DMS114 treated with DMSO at 0.1 percent for 48 hours (cell line): ENCODE measurements at regions not wholly inside any gene's neighbourhood (a gene's known extent, or its start where the extent isn't known, plus 50 kb on each side); places are given as distances from the start of the nearest gene placed in this dataset.
"Not testable (repeated sequence)": the region's sequence is repeated elsewhere in the genome, so short reads cannot be mapped to it uniquely, and the experiment has no call there.

Source experiments
- DNase-seq: peaks from one replicate; lab custom pipeline; 2025; ENCODE audit not compliant: unreplicated experiment; lab: John Stamatoyannopoulos, UW

- no peak for DNase-seq
Observed at GRCh38 chr4:159547645-159548308, 444.9 kb downstream of the RAPGEF2 start.

GRCh38 chr4:159549098-159549518, 446.2 kb downstream of the RAPGEF2 start:
- no peak for DNase-seq

GRCh38 chr4:159551281-159551680, 448.4 kb downstream of the RAPGEF2 start:
- DNase-seq: no peak

- no peak for DNase-seq
Observed at GRCh38 chr4:159552979-159553768, 450.3 kb downstream of the RAPGEF2 start.

- DNase-seq: no peak
Observed at GRCh38 chr4:159555873-159556272, 453.0 kb downstream of the RAPGEF2 start.

- DNase-seq: no peak
Observed at GRCh38 chr4:159562366-159562765, 459.5 kb downstream of the RAPGEF2 start.

GRCh38 chr4:159563257-159563656, 460.4 kb downstream of the RAPGEF2 start:
- no peak for DNase-seq

GRCh38 chr4:159564615-159565014, 461.7 kb downstream of the RAPGEF2 start:
- no peak for DNase-seq

- no peak for DNase-seq
Observed at GRCh38 chr4:159566786-159567185, 463.9 kb downstream of the RAPGEF2 start.

- DNase-seq: no peak
Observed at GRCh38 chr4:159577241-159577640, 474.4 kb downstream of the RAPGEF2 start.

GRCh38 chr4:159582685-159583084, 479.8 kb downstream of the RAPGEF2 start:
- DNase-seq: no peak

GRCh38 chr4:159592898-159593556, 490.1 kb downstream of the RAPGEF2 start:
- no peak for DNase-seq

GRCh38 chr4:159593681-159594080, 490.8 kb downstream of the RAPGEF2 start:
- DNase-seq: no peak

- no peak for DNase-seq
Observed at GRCh38 chr4:159594576-159594975, 491.7 kb downstream of the RAPGEF2 start.

GRCh38 chr4:159595101-159595500, 492.2 kb downstream of the RAPGEF2 start:
- DNase-seq: not testable (repeated sequence)

- DNase-seq: no peak
Observed at GRCh38 chr4:159598602-159599001, 495.7 kb downstream of the RAPGEF2 start.

- DNase-seq: no peak
Observed at GRCh38 chr4:159600061-159600460, 497.2 kb downstream of the RAPGEF2 start.

- no peak for DNase-seq
Observed at GRCh38 chr4:159604781-159605180, 501.9 kb downstream of the RAPGEF2 start.

- no peak for DNase-seq
Observed at GRCh38 chr4:159606835-159607234, 504.0 kb downstream of the RAPGEF2 start.

- DNase-seq: no peak
Observed at GRCh38 chr4:159607809-159608208, 504.9 kb downstream of the RAPGEF2 start.

- DNase-seq: no peak
Observed at GRCh38 chr4:159608436-159608835, 505.6 kb downstream of the RAPGEF2 start.

GRCh38 chr4:159632031-159632430, 529.2 kb downstream of the RAPGEF2 start:
- no peak for DNase-seq
